ENCODE measurements at regions not wholly inside any gene's neighbourhood (a gene's known extent, or its start where the extent isn't known, plus 50 kb on each side); places are given as distances from the start of the nearest gene placed in this dataset.

GRCh38 chr13:62625214-62625881, 1209.7 kb upstream of the PCDH20 start:
- no peaks in the 10 kb centered on the region for H3K27me3 Mint-ChIP-seq
- no peak overlapping the region for H3K27ac Mint-ChIP-seq
- no peak for TF ChIP-seq CTCF (IDR thresholded peaks at IDR 0.05; ENCODE audit: unreplicated experiment)
- H3K36me3 Mint-ChIP-seq (ENCODE audit: insufficient read depth) = no peaks in the 10 kb centered on the region
- no peak overlapping the region for H3K4me3 Mint-ChIP-seq (ENCODE audit: low read depth)
- no peak for DNase-seq (ENCODE audit: low spot score, unreplicated experiment)
- H3K4me1 Mint-ChIP-seq (ENCODE audit: low read depth) = peaks cover 7% of the 10 kb centered on the region
- H3K9me3 Mint-ChIP-seq (ENCODE audit: low read depth) = peaks cover 8% of the 10 kb centered on the region

GRCh38 chr13:62613819-62614218, 1198.2 kb upstream of the PCDH20 start:
- H3K4me3 Mint-ChIP-seq (ENCODE audit: low read depth) = no peak overlapping the region
- H3K9me3 Mint-ChIP-seq (ENCODE audit: low read depth) = peaks cover 4% of the 10 kb centered on the region
- DNase-seq (ENCODE audit: low spot score, unreplicated experiment) = no peak
- no peaks in the 10 kb centered on the region for H3K36me3 Mint-ChIP-seq (ENCODE audit: insufficient read depth)
- H3K4me1 Mint-ChIP-seq (ENCODE audit: low read depth) = no peaks in the 10 kb centered on the region
- H3K27me3 Mint-ChIP-seq = no peaks in the 10 kb centered on the region
- no peak for TF ChIP-seq CTCF (IDR thresholded peaks at IDR 0.05; ENCODE audit: unreplicated experiment)
- H3K27ac Mint-ChIP-seq = no peak overlapping the region

- H3K9me3 Mint-ChIP-seq (ENCODE audit: low read depth) = peaks cover 18% of the 10 kb centered on the region
- TF ChIP-seq CTCF (IDR thresholded peaks at IDR 0.05; ENCODE audit: unreplicated experiment) = no peak
- no peak overlapping the region for H3K27ac Mint-ChIP-seq
- DNase-seq (ENCODE audit: low spot score, unreplicated experiment) = no peak
- no peak overlapping the region for H3K4me3 Mint-ChIP-seq (ENCODE audit: low read depth)
- H3K27me3 Mint-ChIP-seq = no peaks in the 10 kb centered on the region
- no peaks in the 10 kb centered on the region for H3K4me1 Mint-ChIP-seq (ENCODE audit: low read depth)
- H3K36me3 Mint-ChIP-seq (ENCODE audit: insufficient read depth) = no peaks in the 10 kb centered on the region
Measured at GRCh38 chr13:62611343-62611742, 1195.7 kb upstream of the PCDH20 start.

GRCh38 chr13:62598708-62599107, 1183.1 kb upstream of the PCDH20 start:
- no peak overlapping the region for H3K4me3 Mint-ChIP-seq (ENCODE audit: low read depth)
- no peak for DNase-seq (ENCODE audit: low spot score, unreplicated experiment)
- no peaks in the 10 kb centered on the region for H3K36me3 Mint-ChIP-seq (ENCODE audit: insufficient read depth)
- H3K9me3 Mint-ChIP-seq (ENCODE audit: low read depth) = no peaks in the 10 kb centered on the region
- TF ChIP-seq CTCF (IDR thresholded peaks at IDR 0.05; ENCODE audit: unreplicated experiment) = no peak
- no peaks in the 10 kb centered on the region for H3K4me1 Mint-ChIP-seq (ENCODE audit: low read depth)
- no peak overlapping the region for H3K27ac Mint-ChIP-seq
- no peaks in the 10 kb centered on the region for H3K27me3 Mint-ChIP-seq

- Mint-ChIP-seq H3K4me1 (ENCODE audit: low read depth) (no peaks in the 10 kb centered on the region), H3K27ac (no peak overlapping the region), H3K27me3 (no peaks in the 10 kb centered on the region), H3K9me3 (ENCODE audit: low read depth) (no peaks in the 10 kb centered on the region), H3K36me3 (ENCODE audit: insufficient read depth) (no peaks in the 10 kb centered on the region), H3K4me3 (ENCODE audit: low read depth) (no peak overlapping the region)
- no peak for DNase-seq (ENCODE audit: low spot score, unreplicated experiment)
- no peak for TF ChIP-seq CTCF (IDR thresholded peaks at IDR 0.05; ENCODE audit: unreplicated experiment)
Measured at GRCh38 chr13:62595976-62596375, 1180.3 kb upstream of the PCDH20 start.
